NCI-H2227 (cell line): ENCODE measurements at regions not wholly inside any gene's neighbourhood (a gene's known extent, or its start where the extent isn't known, plus 50 kb on each side); places are given as distances from the start of the nearest gene placed in this dataset.

ENCODE experiments used
- DNase-seq: peaks from one replicate; lab custom pipeline; 2025; ENCODE audit not compliant: unreplicated experiment; lab: John Stamatoyannopoulos, UW

DNA sequence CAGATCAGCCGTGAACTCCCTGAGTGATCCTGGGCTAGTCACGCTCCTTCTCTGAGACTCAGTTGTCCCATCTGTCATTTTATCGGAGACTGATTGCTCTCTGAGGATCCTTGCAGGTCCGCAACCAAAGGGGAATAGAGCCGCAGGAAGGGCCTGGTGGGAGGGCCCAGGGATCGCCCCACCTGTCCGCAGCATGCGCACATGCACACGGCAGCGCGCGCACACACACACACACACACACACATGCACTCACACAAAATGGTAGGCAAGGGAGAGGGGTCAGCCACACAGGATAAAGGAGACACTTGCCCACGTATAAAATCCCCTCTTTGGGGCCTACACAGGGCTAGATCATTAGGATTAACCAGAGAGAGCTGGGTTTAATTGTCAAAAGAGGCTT is 95.6 kb upstream of the FOXP4 start:
- no peak for DNase-seq

DNA sequence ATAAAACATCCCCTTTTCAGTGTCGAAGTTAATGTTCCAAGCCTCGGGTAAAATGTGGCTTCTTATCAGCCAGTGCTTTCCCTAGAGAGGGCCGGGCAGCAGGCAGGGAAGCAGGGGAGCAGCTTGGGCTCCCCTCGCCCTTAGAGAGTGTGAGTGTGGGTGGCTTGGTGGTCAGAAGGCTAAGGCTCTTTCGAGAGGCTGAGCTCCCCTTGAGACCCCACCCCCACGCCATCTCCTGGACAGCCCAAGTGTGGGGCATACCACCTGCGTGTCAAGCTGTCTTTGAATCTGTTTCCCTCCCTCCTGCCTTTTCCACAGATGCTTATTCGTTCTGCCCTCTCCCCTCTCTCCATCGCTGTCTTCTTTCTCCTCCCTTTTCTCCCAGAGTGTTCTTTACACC is 95.1 kb upstream of the FOXP4 start:
- DNase-seq = peak; percentile 10

DNA sequence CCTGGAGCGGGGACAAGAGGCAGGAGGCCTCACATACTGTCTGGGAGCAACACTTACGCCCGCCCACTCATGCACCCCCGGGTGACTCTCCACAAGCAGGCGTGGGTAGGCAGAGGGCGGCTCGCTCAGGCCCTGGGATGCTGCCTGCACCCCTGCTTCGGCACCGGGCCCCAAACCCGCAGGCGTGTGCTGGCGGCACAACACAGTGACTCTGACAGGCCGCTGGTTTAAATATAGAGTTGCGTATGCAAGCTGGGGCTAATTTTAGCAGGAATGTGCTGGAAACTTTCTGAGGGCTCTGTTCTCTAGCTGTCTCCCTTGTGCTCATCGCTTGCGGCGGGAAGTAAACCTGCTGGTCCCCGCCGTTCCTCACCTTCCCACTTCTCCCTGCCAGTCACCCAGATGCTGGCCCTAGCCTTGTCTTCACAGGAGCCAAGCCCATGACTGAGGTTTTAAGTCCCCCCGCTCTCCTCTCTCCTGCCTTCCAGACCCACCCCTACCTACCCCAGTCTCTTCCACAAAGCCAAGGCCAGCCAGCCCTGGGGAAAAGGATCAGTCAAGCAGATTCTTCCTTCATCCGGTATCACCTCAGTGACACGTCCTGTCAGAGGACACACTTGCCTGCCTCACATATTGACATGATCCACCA is 94.5 kb upstream of the FOXP4 start:
- no peak for DNase-seq

DNA sequence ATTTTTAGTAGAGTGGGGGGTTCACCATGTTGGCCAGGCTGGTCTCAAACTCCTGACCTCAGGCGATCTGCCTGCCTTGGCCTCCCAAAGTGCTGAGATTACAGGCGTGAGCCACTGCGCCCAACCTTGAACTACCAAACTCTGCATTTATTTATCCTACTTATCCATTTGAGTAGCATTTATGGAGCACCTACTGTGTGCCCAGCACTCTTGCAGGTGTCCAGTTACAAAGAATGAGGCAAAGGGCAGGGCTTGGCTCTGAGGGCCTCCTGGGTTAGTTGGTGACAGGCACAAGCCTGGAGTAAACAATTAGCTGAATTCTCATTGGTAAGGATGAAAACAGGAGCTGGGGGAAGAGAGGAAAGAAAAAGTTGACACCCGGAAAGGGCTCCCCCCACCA is 93.4 kb upstream of the FOXP4 start:
- no peak for DNase-seq

DNA sequence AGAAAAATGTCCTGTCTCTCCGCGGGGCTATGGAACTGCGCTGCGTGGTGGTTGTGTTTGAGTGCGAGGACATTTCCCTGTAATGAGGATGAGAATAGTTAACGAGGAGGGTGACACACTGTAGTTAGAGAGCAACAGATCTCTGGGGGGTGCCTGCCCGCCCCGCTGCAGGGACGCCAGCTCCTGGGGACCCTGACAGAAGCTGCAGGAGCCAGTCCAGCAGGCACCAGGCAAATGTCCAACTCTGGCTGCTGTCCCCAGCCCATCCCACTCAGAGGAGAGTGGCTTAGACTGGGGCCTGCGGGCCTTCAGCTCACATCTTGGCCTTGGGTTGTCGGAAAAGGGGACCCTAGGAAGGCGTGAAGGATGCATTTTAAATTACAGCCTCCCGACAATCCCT is 92.9 kb upstream of the FOXP4 start:
- no peak for DNase-seq

DNA sequence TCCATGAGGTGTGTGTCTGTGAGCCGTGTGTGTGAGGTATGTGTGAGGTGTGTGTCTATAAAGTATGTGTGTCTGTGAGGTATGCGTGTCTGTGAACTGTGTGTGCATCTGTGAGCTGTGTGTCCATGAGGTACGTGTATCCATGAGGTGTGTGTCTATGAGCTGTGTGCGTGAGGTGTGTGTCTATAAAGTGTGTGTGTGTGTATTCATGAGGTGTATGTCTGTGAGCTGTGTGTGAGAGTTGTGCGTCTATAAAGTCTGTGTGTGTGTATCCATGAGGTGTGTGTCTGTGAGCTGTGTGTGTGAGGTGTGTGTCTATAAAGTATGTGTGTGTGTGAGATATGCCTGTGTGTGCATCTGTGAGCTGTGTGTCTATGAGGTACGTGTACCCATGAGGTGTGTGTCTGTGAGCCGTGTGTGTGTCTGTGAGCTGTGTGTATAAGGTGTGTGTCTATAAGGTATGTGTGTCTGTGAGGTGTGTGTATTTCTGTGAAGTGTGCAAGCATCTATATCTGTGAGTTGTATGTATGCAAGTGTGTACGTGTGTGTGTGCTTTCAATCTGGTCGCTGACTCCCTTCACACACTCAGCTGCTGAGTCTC is 91.9 kb upstream of the FOXP4 start:
- no peak for DNase-seq

DNA sequence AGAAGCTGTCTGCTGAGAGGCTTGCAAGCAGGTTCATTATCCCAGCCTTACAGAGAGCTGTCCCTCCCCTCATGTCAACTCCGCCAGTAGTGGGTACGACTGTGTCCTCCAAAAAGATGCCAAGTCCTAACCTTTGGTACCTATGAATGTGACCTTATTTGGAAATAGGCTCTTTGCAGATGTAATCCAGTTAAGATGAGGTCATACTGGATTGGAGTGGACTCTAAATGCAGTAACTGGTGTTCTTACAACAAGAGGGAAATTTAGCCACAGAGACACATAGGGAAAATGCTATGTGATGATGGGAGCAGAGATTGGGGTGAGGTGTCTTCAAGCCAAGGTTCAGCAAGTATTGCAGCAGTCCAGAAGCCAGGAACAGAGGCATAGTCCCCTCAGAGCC is 90.8 kb upstream of the FOXP4 start:
- no peak for DNase-seq

DNA sequence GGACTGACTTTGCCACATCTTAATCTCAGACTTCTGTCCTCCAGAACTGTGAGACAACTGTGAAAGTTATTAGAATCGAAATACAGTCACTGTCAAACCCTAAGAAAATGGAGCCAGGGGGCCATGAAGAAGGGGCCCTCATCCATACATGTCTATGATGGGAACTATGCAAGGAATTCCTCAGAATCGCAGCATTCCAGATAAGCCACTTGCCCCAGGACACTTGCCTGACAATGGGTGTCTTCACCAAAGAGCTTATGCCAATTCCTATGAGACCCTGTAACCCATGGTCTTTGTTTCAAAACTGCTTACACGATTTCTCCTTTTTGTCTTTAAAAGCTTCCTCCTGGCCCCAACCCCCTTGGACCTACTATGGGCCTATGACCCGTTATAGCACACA is 90.4 kb upstream of the FOXP4 start:
- no peak for DNase-seq

DNA sequence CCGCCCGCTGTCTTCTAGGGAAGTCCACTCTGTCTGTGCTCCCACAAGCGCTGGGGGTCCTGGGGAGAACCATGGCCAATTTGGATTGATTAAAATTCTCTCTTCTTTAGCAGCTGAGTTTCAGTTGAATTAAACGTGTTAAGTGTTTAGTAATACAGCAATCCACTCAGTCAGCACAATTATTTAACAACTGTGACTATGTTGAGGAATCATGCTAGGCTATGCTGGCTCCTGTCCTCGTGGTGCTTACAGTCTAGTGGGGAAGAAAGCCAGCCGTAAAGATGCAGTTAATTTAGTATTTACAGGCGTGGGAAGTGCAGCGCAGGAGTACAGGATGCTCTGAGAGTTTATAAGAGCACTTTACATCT is 88.9 kb upstream of the FOXP4 start:
- DNase-seq = no peak

DNA sequence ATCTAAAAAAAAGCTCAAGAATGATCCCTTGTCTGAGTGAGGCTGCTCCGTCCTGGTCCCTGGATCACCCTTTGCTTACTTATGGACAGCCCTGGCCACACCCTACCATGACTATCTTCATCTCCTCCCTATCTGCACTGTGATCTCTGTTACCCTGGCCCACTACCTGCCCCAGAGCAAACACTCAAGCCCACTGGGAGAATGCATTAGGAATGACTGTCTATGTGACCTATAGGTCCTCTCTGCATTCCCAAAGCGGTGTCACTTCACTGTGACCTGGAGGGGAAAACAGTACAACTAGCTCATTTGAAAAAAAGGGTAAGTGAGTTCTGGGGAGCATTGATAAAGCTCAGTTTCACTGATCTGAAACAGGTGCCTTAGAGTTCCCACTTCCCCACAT is 86.4 kb upstream of the FOXP4 start:
- no peak for DNase-seq

DNA sequence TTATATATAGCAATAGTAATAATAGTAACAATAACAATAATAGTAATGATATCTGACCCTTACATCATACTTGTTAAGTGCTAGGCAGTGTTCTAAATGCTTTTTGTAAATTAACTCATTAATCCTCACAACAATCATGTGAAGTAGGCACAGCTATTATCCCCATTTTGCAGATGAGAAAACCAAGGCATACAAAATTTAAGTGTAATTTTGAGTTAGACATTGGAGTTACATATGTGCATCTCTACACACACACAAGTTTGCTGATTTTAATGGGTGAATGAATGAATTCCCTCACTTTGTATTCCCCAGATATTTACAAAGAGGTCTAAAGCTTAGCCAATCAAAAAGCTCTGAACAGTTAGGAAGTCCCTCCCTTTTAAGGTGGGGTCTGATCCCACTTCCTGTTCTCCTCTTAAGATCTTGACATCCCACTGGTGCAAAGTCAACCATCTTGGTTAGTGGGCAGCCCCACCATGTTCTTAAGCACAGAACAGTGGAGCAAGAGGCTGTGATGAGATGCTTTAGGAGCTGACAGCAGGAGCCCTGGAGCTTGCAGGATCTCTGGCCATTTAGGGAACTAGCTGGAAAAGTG is 85.3 kb upstream of the FOXP4 start:
- no peak for DNase-seq

DNA sequence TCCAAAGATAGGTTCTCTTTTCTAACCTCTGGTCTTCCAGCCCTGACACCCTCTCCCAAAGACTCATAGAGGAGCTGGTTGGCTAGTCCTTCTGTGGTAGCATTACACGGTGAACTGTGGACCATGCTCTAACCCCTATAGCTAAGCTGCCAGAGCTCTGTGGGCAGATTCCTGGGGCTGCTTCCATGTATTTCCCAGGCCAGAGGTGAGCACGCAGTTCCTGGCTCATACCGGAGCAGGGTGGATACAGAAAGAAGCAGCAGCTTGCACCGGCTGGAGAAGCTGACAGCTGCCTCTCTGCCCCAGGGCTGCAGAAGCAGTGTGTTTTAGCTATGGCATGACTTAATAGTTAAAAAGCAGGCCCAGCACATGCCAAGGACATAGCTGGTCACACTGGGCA is 84.1 kb upstream of the FOXP4 start:
- DNase-seq = no peak

DNA sequence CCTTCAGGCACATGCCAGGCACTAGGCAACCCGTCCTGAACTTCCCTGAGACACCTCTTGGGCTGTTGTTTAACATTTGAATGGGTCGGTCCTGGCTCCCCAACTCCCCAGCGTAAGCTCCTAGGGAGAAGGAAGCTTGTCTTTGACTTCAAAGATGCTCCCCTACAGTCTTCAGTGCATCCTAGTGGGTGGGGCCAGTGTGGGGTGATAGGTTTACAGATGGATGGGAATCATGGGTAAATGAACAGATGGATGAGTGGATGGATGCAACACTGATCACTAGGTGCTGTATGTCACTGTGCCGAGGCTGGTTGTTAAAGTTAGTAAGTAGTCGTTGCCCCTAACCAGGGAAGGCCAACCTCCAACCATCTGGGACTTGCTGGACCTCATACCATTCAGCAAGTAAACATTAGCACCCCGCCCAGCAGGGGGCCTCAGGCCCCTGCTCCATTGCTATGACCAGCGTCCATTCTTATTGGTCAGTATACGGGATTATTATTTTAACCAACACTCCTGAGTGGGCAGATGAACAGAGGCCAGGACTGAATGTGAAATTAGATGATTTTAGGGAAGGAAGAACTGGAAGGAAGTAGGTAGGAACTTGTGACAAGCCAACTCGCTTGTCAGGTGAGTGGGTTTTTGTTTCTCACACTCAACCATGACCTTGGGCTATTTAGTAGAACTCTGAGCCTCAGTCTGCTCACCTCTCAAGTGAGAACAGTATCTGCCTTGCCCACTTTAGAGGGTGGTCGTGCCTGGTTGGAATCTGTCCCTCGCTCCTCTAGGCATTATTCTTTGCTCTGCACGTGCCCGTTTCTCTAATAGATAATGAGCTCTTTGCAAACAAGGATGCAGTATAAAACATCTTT is 82.9 kb upstream of the FOXP4 start:
- no peak for DNase-seq

DNA sequence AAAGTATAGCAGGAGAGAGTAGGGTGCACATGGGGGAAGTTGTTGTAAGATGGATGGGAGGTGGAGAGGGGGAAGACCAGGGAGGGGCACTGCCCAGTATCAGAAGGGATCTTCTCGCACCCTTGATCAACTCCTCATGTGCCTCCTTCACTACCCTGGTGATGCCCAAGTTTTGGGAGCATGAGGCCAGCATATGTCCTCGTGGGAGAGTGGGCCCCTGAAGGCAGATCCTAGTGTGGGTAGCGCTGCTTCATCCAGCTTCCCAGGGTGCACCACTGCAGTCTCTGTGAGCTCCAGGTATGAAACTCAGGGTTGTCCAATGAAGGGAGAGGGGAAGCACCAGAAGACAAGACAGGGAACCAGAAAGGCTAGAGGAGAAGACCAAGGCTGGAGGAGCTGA is 82.2 kb upstream of the FOXP4 start:
- no peak for DNase-seq

DNA sequence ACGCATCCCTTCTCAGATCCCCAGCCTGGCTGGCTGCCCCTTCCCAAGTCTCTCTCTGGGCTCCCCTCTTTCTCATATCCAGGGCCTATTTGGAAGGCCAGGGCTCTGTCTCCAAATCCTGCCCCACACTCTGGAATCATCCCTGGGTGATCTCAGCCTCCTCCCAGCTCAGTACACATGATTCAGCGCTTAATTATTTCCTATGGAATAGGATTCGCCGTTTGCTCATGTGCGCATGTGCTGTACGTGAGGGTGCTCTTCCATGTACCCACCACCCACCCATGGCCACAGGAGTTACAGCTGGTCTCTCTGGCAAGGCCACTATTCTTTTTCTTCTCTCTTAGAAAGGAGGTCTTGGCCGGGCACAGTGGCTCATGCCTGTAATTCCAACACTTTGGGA is 81.7 kb upstream of the FOXP4 start:
- DNase-seq = no peak

DNA sequence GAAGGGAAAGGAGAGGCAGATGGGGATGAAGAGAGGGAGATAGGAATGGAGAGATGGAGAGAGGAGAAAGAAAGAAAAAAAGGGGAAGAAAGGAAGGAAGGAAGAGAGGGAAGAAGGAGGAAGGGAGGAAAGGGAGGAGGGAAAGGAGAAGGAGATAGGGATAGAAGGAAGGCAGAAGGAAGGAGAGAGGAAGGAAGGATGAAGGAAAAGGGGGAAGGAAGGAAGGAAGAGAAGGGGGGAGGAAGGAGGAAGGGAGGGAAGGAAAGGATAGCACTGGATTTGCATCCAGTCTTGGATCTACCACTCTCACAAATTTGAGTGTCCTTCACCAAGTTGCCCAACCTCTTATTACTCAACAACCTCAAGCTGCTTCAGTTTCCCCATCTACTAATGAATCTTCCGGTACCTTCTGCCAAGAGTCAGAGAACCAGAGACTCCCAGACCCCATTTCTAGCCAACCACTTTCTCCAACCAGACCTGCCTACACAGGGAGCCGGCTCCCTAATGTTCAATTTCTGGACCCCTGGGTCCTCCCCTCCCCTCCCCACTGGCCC is 79.7 kb upstream of the FOXP4 start:
- DNase-seq = no peak

DNA sequence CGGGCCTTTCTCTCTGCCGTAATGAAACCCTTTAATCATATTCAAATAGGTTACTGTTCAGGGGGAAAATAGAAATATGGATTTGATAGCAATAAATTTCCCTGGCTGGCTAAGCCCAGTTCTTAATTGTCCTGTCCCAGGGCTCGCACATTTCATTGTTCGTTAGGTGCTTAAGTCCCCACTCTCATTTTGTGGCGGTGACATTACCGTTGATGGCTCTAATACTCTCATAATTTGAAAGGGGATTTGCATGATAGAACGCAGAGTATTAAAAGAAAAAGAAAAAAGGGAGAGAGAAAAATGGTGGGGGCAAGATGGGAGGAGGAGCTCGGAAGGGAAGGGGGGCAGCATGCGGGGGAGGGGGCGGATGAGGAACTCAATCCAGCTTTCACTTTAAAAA is 79.1 kb upstream of the FOXP4 start:
- no peak for DNase-seq

DNA sequence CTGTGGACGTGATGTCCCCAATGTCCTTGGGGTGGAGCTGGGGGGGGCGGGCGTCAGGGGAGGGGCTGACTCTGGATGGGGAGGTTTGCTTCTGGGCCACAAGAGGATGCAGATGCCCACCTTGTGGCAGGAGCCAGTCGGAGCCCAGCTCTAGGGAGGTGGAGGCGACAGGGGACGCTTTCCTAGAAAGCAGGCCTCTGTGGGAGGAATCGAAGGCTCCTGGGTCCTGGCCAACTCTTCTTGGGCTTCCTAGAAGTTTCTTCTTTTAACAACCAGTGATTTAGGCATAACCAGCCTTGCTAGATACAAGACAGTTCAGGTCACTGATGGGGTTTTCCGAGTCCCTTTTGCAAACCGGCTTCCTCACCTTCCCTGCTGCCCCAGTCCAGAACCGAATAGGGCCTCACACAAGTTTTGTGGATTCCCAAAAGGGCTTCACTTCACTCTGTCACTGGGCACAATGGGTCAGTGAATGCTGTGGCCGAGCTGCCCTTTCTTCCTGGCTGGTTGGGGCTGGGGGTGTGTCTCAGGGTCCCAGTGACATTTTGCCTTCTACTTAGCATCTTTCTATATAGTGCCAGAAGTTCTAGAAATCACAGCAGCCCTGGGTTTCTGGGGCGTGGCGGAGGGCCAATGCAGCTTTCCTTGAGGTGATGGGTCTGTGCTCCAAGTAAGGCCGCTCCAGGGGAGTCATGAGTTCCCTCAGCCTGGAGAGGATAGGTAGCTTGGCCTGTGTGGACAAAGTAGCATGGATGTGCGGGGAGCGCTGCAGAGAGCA is 78.4 kb upstream of the FOXP4 start:
- DNase-seq = no peak

DNA sequence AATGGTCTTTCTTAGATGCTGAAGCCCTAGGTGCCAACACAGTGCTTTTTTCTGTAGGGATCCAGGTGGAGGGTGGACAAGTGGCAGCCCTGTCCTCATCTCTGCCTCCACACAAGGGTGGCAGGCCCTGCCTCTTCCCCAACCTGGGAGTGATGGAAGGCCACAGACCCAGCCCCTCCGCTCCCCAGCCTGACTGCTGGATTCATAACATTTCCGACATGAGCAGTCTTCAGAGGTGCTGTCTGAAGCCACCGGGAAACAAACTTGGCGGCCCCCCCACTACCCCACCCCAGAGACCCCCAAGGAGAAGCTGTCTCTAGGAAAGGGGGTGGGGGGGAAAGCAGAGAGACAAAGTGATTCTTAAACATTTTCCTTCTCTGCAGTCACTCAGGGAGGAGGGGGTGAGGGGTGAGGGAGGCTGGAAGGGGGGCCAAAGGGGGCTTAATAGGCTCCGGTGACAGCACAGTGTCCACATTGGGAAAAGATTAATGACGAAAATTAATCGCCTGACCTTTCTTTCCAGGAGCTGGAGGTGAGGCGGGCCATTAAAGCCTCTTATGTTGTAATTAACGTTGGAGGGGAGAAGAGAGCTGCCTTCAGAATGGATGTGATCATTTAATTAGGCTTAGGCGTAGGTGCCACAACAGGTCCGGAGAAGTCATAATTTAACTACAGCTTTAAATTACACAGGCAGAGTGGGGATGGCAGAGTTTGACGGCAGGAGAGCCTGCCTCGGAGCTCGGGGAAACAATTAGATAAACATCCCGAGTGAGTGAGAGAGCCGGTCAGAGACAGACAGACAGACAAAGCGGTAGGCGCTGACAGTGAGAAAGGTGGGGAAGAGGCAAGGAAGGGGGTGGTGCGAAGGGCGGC is 76.8 kb upstream of the FOXP4 start:
- no peak for DNase-seq

DNA sequence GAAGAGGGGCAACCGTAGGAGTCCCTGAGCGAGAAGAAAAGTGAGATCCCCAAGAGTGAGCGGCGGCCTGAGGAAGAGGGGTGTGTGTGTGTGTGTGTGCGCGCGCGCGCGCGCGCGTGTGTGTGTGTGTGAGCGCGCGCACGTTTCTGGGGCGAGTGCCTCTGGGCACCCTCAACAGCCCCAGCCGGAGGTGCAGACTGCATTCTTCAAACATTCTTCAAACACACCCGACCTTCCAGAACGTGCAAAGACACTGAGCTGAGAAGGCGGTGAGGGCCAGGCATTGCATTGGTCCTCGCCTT is 76.2 kb upstream of the FOXP4 start:
- DNase-seq = peak; percentile 41
